Stimulated activated CD8-positive, alpha-beta memory T cell treated with anti-CD3 and anti-CD28 coated beads, Interleukin-7, amount 100 ng/mL, for 1 hour (primary cell): ENCODE measurements at regions not wholly inside any gene's neighbourhood (a gene's known extent, or its start where the extent isn't known, plus 50 kb on each side); places are given as distances from the start of the nearest gene placed in this dataset.

Source experiments
- DNase-seq, 2 donors: peaks; one replicate each; pipeline ENCODE4 v3.0.0-alpha.2; 2020; ENCODE audit warnings: low read depth in 2 of 2

DNA sequence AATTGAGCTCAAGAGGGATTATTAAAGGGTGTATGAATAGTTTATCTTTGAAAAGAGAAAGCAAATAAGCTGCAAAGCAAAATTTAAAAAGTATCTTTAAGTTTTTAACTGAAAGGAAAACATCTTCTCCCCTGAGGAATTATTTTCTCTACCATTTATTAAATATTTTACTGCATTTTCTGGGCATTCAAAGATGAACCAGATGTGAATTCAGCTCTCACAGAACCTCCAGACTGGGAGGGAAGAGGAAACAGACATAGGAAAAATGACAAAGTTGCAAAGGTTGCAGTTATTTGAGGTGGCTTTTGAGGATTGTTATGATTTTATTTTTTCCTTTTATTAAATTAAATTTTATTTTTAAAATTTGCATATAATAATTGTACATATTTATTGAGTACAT is 122.7 kb upstream of the SESN3 start:
- no peak for DNase-seq

DNA sequence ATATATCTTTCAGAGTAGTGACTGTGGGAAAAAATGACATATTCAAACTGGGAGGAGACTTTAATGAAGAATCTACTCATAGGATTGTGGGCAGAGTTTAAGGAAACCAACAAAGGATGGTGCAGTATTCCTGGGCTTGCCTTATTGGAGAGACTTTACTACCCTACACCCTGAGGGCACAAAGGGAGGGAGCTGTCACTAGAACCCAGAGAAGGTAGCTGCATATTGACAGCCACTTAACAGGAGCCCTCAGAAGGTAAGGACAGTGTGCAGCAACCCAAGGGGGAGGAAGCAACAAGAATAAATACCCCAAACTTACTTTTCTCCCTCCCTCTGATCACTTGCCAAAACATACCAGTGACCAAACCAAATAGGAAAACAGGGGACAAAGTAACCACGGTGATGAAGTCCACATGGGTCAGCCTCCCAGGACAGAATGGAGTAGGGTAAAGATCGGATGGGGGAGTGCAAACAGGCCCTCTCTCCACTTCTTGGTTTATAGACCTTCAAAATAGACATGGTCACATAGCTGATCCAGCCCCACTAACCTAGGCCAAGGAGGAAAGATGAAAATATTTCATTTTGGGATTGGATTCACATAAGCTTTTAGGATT is 121.8 kb upstream of the SESN3 start:
- no peak for DNase-seq

DNA sequence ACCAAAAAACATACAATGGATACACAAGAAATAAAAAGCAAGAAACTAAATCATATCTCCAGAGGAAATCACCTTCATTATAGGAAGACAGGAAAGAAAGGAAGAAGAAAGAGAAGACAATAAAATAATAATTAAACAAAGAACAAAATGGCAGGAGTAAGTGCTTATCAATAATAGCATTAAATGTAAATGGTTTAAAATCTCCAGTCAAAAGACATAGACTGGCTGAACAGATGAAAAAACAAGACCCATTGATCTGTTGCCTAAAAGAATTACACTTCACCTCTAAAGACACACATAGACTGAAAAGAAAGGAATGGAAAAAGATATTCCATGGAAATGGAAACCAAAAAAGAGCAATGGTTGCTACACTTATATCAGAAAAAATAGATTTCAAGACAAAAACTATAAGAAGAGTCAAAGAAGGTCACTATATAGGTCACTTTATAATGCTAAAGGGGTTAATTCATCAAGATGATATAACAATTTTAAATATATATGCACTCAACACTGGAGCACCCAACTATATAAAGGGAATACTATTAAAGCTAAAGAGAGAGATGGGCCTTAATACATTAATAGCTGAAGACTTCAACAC is 118.4 kb upstream of the SESN3 start:
- no peak for DNase-seq

DNA sequence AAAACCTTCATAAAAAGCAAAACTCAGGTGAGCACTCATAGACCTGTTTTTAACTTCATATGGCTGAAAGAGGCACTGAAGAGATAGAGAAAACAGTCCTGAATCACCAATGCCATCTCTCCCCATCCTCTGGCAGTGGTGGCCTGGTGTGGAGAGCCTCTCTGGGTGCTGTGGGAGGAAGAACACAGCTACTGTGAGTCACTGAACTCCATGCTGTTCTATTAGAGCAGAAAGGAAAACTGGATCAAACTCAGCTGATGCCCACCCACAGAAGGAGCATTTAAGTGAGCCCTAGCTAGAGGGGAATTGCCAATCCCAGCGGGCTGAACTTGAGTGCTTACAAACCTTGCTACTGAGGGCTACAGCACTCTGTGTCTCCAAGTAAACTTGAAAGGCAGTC is 115.3 kb upstream of the SESN3 start:
- no peak for DNase-seq

DNA sequence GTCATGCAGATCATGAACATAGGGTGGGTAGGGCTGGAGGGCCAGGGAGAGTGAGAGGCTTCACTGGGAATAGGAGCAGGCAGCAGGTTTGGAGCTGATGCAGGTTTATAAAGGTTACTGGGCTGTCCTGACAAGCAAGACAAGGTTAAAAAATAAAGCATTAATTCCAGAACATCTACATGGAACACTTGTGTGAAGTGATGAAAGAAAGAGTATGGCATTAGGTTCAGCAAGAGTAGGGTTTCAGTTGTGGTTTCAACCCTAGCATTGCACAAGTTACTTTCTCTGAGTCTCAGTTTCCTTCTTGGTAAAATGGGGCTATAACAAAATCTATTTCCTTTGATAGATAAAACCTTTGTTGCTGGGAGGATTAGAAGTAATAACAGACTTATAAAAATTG is 114.6 kb upstream of the SESN3 start:
- DNase-seq = no peak

DNA sequence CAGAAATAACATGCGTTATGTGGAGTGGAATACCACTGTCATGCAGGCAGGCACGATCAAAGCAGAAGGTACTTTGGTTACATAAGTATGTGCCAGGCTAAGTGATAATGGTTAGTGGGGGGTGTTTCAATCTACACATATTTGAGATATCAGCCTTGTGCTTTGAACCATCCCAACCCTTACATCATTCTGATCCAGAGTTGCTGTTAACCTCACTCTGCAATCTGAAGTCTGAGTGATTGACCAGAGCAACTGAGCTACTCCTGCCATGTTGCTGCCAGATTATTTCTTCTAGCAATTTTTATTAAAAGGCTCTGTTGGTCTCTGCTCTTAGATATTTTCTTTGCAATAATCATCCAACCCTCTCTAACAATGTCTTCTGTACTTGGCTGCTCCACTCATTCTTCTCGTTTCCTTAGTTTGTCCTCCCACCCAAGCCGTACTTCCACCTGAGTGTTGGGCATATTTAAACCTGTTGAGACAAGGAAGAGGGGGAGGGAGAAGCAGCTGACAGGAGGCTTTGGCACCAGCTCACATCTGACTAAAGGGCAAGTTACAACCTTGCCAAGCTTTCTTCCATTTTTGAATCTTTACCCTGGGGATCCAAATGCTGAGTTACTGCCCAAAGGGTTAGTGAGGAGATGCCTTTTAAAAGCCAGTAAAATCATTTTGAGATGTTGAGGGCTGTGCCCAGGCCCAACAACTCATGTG is 114.1 kb upstream of the SESN3 start:
- no peak for DNase-seq

DNA sequence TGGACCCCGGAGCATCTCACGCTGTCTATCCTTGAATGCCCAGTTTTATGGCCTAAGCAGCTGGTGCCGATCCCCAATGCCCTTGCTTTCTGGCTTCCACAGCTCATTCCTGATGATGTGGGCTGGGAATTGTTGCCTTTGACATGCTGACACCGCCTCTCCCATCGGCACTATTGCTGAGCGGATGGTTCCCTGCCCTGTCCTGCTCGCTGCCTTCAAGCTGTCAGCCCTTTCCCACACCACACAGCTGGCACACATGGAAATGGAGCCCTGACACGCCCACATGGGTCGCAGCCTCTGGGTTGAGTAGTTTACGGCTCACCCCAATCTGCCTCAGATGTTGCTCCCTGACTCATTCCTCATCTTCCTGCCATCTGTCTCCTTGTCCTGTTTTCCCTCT is 110.2 kb upstream of the SESN3 start:
- no peak for DNase-seq

DNA sequence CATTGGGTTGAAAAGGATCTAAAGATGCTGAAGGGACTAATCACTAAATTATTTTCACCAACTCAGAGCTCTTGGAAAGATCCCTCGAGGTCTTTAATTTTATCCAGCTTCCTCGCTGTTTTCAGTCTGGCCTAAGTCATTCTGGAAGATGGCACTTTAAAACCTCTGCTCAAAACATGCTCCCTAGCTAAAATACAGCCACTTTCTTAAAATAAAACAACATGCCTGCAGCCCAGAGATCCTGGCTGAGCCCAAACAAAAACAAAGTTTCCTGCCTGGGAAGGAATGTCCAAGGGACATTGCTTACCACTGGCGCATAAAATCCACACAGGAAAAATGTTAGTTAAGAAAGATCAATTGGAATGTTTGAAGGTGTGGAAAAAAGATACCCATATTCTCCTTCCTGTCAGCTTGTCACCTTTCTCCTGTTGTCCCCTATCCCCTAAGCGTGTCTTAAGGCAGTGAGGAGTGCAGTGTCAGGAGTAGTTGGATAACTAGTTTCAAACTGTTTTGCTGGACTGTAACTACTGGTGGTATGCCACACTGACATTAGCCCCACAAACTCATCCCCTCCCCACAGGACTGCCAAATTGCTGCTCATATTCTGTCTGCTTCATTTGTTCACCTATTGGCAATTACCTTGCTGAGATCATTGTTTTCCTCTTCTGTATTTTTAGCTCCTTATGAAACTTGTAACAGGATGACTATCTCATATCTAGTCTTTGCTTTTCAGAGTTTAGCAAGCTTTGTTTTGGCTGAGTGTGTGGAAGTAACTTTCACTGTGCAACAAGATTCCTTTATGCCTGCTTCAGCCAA is 108.3 kb upstream of the SESN3 start:
- no peak for DNase-seq

DNA sequence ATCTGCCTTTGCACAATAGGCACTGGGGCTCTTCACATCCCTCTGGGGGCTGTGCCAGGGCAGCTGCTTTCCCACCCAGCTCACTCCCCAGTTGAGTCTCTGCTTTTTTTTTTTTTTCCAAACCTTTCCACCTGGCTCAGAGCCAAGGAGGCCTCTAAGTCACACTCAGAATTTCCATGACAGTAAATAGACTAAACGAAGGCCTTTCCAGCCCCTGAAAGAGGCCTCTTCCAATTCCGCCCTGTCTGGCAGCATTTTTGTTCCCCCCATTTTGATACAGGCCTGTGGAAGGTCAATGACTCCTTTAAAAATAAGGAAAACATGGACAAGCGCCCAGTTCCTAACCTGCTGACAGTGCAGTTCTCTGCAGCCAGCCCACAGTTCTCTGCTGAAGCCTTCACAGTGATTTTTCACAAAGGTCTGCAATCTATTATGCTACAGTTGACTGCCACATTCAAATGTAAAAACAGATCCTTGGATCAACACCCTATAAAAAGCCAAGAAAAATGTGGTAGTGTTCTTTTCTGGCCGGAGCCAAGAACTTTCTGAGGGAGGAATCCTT is 107.5 kb upstream of the SESN3 start:
- DNase-seq = no peak

DNA sequence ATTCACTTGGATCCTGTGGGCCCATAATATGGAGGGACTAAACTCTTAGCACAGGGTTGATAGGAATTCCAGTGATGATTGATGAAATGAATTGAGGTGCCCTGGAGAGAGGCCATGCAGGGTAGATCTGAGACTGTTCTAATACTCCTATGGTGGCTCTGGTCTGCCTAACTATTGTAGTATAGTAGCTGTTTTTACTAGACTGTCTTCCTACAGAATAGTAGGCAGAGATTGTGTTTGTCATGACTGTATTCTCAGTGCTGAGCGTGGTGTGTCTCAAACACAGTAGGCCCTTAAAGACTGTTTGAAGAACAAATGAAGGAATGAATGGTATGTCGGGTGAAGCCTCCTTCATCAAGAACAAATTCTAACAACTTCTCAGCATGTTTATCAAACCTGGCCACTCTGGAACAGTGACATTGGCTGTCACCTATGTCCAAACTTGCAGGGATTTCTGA is 107.0 kb upstream of the SESN3 start:
- no peak for DNase-seq

DNA sequence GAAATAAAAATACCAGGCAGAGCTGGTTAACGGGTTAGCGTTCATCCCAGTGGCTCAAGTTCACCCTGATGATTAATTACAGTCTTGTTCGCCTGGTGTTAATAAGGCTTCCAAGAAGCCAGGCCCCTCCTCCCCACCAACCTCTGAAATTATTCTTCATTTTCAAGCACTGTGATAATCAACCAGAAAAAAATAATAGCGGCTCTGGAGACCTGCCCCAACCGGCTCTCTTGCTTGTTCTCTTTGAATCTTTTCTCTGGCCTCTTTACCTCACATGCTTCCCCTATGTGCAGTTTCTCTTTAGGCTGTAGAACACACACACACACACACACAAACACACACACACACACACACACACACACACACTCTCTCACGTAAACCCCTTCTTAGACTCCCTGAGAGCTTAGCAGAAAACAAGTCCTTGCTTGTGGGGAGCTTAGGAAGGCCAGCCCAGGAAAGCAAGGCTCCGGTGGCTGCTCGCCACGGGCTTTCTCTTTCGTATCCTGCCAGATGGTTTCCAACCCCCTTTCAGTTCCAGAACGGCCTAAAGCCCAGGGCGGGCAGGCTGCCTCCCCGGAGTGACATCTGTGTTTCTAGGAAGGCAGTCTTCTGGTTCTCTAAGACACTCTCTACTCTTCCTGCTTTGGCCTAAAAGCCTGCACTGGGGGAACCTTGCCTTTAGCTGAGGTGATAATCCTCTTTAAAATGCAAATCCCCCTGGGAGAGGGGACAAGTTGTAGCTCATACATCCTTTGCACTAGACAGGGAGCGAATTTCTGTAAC is 106.4 kb upstream of the SESN3 start:
- DNase-seq = no peak

DNA sequence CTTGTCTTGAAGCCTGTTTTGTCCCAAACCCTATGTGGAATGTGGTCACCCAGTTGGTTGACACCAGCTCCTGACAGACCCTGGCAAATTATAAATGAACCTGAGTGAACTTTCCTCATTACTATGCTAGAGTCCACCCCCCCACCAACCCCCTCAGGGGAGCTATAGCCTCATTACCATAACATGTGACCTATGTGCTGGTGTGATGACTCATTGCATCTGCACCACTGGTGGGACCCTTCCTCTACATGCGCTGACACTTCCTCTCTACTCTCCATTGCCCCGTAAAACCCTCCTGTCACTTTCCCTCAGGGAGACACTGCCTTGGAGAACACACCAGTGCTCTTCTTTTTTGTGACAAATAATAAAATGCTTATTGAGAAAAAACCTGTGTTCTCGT is 105.0 kb upstream of the SESN3 start:
- DNase-seq = no peak

DNA sequence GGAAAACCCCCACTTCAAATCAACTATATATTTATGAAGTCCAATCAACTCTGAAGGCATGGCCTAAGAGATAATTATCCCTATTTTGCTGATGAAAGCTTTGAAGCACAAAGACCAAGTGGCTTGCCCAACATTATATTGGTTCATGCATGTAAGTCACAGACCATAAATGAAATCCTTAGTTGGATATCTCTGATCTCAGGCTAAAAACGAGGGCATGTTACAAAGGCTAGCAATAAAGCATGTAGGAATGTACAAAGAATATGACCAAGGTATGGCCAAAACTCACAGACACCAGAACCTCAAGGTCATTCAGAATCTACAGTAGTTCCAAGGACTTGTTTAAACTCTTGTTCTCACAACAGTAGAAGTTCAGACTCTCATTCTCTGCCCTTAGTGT is 100.2 kb upstream of the SESN3 start:
- no peak for DNase-seq

DNA sequence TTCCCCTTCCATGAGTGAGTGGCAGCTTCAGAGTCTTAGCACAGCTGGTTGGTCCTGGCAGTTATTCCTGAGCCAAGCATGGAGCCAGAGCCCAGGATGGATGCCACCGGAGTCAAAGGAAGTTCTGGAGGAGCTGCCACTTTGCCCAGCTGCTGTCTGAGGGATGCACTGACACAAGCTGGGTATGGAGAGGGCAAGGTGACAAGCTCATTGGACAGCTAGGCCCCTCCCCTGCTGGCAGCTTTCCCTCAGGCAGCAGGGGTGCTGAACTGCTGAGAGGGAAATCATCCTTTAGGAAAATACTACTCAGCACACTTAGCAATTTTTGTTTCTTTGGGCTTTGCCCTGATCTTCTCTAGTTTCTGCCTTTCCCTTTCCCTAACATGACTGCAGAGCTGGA is 99.3 kb upstream of the SESN3 start:
- DNase-seq = no peak

DNA sequence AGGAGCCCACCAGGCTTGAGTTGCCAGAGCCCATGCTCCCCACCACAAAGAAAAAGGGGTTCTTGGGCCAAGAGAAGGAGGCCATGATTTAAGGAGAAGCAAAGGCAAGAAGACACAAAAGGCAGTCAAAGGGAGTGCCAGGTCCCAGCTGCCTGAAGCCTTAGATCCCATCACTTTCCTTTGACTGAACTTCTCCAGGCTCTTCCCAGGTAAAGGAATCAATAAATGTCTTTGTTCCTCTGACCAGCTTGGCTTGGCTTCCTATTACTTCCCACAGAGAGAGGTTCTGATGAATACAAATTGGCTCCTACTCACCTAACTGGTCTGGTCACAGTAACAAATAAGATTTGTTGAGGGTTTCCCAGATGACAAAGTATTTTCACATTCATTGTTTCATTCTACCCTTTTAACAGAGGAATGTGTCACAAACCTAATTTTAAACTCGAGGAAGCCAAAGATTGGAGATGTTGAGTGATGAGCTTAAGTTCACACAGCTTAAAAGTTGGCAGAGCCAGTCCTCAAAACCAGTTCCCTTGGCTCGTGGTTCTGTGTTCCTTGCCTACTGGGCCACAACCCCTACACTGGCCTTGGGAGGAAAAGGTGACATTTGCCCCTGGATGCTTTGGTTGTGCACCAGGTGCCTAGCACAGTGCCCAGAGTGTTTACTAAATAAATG is 96.4 kb upstream of the SESN3 start:
- no peak for DNase-seq

DNA sequence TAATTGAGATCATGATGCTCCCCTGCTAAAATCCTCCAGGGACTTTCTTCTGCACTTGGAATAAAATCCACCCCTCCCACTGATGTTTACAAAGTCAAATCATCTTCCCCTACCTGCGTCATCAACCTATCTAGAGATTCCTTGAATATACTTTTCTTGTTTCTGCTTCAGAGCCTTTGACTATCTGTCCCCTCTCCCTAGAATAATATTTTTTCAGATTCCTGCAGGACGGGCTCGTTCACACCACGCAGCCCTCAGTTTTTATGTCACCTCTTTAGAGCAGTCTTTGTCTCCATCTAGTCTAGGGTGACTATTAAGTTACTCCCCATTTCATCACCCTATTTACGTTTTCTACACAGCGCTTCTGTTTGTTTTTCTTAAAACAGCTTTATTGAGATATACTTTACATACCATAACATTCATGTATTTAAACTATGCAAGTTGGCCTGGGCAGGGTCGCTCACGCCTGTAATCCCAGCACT is 94.8 kb upstream of the SESN3 start:
- DNase-seq = no peak

DNA sequence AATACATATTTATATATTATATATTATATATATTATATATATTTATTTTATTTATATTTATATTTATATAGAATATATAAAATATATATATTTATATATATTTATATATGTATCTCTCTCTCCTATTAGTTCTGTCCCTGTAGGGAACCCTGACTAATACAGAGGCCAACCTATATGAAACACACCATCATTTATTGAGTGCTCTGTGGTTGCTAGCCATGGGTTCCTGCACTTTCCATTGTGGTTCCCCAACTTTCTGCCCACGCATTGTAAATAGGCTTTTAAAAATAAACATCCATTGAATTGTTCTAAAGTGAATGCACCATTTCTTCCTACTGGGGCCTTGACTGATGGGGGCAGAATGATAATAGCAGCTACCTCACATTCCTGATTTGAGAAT is 93.8 kb upstream of the SESN3 start:
- no peak for DNase-seq

DNA sequence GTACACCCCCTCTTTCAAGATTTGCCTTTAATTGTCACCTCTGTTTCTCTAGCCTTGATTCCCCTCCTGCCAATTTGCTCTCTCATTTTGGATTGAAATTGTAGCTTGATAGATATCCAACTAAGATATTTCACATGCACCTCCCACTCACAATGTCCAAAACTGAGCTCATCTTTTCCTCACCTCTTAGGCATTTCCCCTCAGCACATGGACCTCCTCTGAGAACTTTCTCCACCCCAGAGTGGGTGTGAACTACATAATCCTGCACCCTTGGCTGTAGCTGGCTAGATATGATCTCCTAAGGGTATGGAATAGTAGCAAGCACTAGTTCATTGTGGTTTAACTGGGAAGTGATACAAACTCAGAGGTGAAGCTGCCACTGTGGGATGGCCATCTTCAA is 91.5 kb upstream of the SESN3 start:
- DNase-seq = no peak

DNA sequence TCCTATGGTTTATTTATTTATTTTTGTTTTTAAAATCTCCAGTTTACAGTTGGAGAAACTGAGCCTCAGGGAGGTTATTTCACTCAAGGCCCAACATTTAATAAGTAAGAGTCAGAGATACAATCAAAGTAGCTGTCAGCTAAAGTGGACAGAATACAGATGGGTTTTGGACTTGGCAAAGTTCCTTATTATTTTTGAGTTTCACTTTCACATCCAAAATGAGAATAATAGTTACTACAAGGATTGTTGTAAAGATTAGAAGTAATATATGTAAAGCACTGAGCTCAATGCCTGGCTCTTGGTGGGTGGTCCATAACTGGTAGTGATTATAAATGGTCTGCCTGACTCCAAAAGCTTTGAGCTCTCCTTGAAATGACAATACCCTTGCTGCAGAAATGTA is 87.5 kb upstream of the SESN3 start:
- no peak for DNase-seq

DNA sequence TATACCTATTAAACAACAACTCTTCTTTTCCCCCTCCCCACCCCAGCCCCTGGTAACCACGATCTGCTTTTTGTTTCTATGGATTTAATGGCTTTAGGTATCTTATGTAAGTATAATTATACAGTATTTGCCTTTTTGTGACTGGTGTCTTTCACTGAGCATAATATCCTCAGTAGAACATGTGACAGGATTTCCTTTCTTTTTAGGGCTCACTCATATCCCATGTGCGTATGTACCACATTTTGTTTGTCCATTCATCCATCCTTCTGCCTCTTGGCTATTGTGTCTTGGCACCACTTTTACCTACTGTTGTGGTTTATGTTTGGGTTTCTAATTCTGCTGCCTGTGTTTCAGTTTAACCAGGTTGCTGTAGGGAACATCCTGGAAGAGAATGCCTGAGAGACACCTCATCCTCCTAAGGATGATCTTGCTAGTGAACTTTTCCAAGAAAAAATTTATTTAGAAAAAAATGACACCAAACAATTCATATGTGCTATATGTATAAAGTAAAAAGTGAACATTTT is 77.6 kb upstream of the SESN3 start:
- no peak for DNase-seq

DNA sequence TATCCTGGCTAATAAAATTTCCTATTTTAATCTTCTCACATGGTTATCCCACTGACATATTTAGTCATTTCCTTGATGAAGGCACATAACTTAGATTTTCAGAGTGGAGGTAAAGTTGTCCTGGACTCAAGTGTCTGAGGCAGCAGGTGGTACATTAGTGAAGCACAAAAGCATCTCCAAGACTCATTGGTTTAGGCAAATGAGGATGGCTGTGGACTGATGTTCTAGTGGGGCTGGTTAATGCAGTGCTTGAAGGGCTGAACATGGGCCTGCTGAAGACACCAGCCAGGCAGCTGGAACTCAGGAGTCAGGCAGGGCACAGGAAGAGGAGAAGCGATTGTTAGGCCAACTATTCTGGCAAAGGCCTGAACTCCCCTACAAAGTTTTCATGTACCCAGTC is 76.3 kb upstream of the SESN3 start:
- DNase-seq = no peak
